SK-N-SH (cell line): ENCODE measurements at regions not wholly inside any gene's neighbourhood (a gene's known extent, or its start where the extent isn't known, plus 50 kb on each side); places are given as distances from the start of the nearest gene placed in this dataset.
A peak's percentile ranks its signal among the peaks of the same experiment; 100 is the strongest.

Source experiments
- CTCF ChIA-PET: fragments of 300-600, 350-600 bp; formaldehyde crosslinking; extraction: SDS; loops from one replicate; lab custom pipeline; 2021; lab: Yijun Ruan, JAX
- POLR2A ChIA-PET: fragments of 350-600 bp; sonication (Branson Sonifier 250); formaldehyde crosslinking; extraction: SDS; loops from one replicate; lab custom pipeline; 2020; ENCODE audit warnings: antibody characterized with exemption, inconsistent platforms; lab: Yijun Ruan, JAX
- DNase-seq: peaks from one replicate; pipeline ENCODE4 v3.0.0; 2012
- H2AFZ ChIP-seq: fragments of 200-600 bp; sonication (generic); 2 replicates; pipeline ENCODE4 v1.8.1; 2016; ENCODE audit warnings: antibody characterized with exemption, mild to moderate bottlenecking, low read depth
- H3F3A ChIP-seq: fragments of 200-600 bp; sonication (generic); replicated peaks from 2 replicates; pipeline ENCODE3; 2016; ENCODE audit warnings: antibody characterized with exemption, mild to moderate bottlenecking; ENCODE audit not compliant: insufficient read depth
- H3K27ac ChIP-seq, 2 experiments: fragments of 200-500 bp in 1 of 2; fragments of 200-600 bp in 1 of 2; sonication (Bioruptor generic) in 1 of 2; sonication (generic), shearing (Covaris generic) in 1 of 2; 2 replicates each; pipeline versions ENCODE4 v1.5.1 to v1.6.1; 2014 to 2016; ENCODE audit warnings: low read depth in 2 of 2, inconsistent platforms in 1 of 2, low read length in 1 of 2, mild to moderate bottlenecking in 1 of 2, mixed read lengths in 1 of 2
- H3K27me3 ChIP-seq: fragments of 200-600 bp; sonication (generic), shearing (Covaris generic); 2 replicates; pipeline ENCODE4 v1.6.1; 2016; ENCODE audit warnings: mixed run types; ENCODE audit not compliant: insufficient read depth
- H3K36me3 ChIP-seq, 2 experiments: fragments of 200-500 bp in 1 of 2; fragments of 200-600 bp in 1 of 2; sonication (Bioruptor generic) in 1 of 2; sonication (generic) in 1 of 2; replicated peaks in 1 of 2; 2 replicates each; pipeline versions ENCODE3 to v1.5.1; 2014 to 2016; ENCODE audit warnings: low read length in 1 of 2, mild to moderate bottlenecking in 1 of 2; ENCODE audit not compliant: insufficient read depth in 2 of 2, control insufficient read depth in 1 of 2
- H3K4me1 ChIP-seq, 2 experiments: fragments of 200-500 bp in 1 of 2; fragments of 200-600 bp in 1 of 2; sonication (Bioruptor generic) in 1 of 2; sonication (generic), shearing (Covaris generic) in 1 of 2; 2 replicates each; pipeline versions ENCODE4 v1.5.1 to v1.6.1; 2014 to 2016; ENCODE audit warnings: low read depth in 1 of 2, low read length in 1 of 2, mixed run types in 1 of 2; ENCODE audit not compliant: insufficient read depth in 2 of 2, control insufficient read depth in 1 of 2
- H3K4me2 ChIP-seq: fragments of 200-600 bp; sonication (generic), shearing (Covaris generic); 2 replicates; pipeline ENCODE4 v1.6.1; 2017; ENCODE audit warnings: mixed run types
- H3K4me3 ChIP-seq, 2 experiments: fragments of 200-500 bp in 1 of 2; fragments of 200-600 bp in 1 of 2; sonication (Bioruptor generic) in 1 of 2; sonication (generic), shearing (Covaris generic) in 1 of 2; 2 replicates each; pipeline versions ENCODE4 v1.5.1 to v1.8.1; 2014 to 2016; ENCODE audit warnings: low read depth in 2 of 2, inconsistent platforms in 1 of 2, low read length in 1 of 2, mild to moderate bottlenecking in 1 of 2, mixed read lengths in 1 of 2, moderate library complexity in 1 of 2
- H3K79me2 ChIP-seq: fragments of 200-600 bp; sonication (generic); 2 replicates; pipeline ENCODE4 v1.8.1; 2017; ENCODE audit warnings: mild to moderate bottlenecking; ENCODE audit not compliant: insufficient read depth
- H3K9ac ChIP-seq: fragments of 200-600 bp; sonication (generic); 2 replicates; pipeline ENCODE4 v1.6.1; 2017; ENCODE audit warnings: mixed run types
- H3K9me2 ChIP-seq: fragments of 200-600 bp; sonication (generic); 2 replicates; pipeline ENCODE4 v1.6.1; 2017; ENCODE audit warnings: mixed run types
- H3K9me3 ChIP-seq: fragments of 200-600 bp; sonication (generic); 2 replicates; pipeline ENCODE4 v1.6.1; 2017; ENCODE audit warnings: mixed run types, mild to moderate bottlenecking, moderate library complexity
- H4K20me1 ChIP-seq: fragments of 200-600 bp; sonication (generic); 2 replicates; pipeline ENCODE4 v1.6.1; 2017; ENCODE audit warnings: mild to moderate bottlenecking, mixed run types; ENCODE audit not compliant: insufficient read depth
- CHD2 ChIP-seq: fragments of 150-350 bp; IDR thresholded peaks from 2 replicates; pipeline ENCODE4 v1.6.1; 2018; ENCODE audit warnings: low read length; ENCODE audit not compliant: partially characterized antibody
- CTCF ChIP-seq: fragments of 200-600 bp; sonication (generic); IDR thresholded peaks from 2 replicates; pipeline ENCODE4 v1.6.1; 2017; ENCODE audit warnings: antibody characterized with exemption, mild to moderate bottlenecking, moderate library complexity
- ELF1 ChIP-seq: IDR thresholded peaks from 2 replicates; pipeline ENCODE4 v1.4.0; 2012
- EP300 ChIP-seq, 2 experiments: IDR thresholded peaks; 2 replicates each; pipeline versions ENCODE4 v1.4.0 to v1.6.1; 2012; ENCODE audit warnings: borderline replicate concordance in 1 of 2, low read depth in 1 of 2, low read length in 1 of 2
- FOXJ3 ChIP-seq: sonication (generic); formaldehyde crosslinking; IDR thresholded peaks from 2 replicates; pipeline ENCODE4 v1.5.1; 2020; ENCODE audit warnings: mild to moderate bottlenecking, missing genetic modification reagents
- JUND ChIP-seq: IDR thresholded peaks from 2 replicates; pipeline ENCODE4 v1.4.0; 2012
- MEF2A ChIP-seq: IDR thresholded peaks from 2 replicates; pipeline ENCODE4 v1.4.0; 2012; ENCODE audit warnings: low read depth, borderline replicate concordance
- MXI1 ChIP-seq: IDR thresholded peaks from 2 replicates; pipeline ENCODE4 v1.6.1; 2012; ENCODE audit warnings: mild to moderate bottlenecking, low read depth, low read length, improper control_type of control experiment
- NRF1 ChIP-seq: IDR thresholded peaks from 2 replicates; pipeline ENCODE4 v1.6.1; 2012; ENCODE audit warnings: low read depth, mild to moderate bottlenecking, low read length
- REST ChIP-seq: IDR thresholded peaks from 2 replicates; pipeline ENCODE4 v1.6.1; 2012; ENCODE audit warnings: mild to moderate bottlenecking, low read depth, low read length, moderate library complexity
- SMC3 ChIP-seq: IDR thresholded peaks from 2 replicates; pipeline ENCODE4 v1.6.1; 2012; ENCODE audit warnings: low read depth, low read length, improper control_type of control experiment
- TAF1 ChIP-seq: IDR thresholded peaks from 2 replicates; pipeline ENCODE4 v1.6.1; 2012; ENCODE audit warnings: low read depth, mild to moderate bottlenecking, low read length, moderate library complexity, borderline replicate concordance
- TEAD4 ChIP-seq: IDR thresholded peaks from 2 replicates; pipeline ENCODE4 v1.4.0; 2012; ENCODE audit warnings: mild to moderate bottlenecking, borderline replicate concordance; ENCODE audit not compliant: insufficient read depth
- USF1 ChIP-seq: IDR thresholded peaks from 2 replicates; pipeline ENCODE4 v1.4.0; 2012; ENCODE audit warnings: low read depth, borderline replicate concordance
- YY1 ChIP-seq: IDR thresholded peaks from 2 replicates; pipeline ENCODE4 v1.4.0; 2012; ENCODE audit warnings: low read depth, mild to moderate bottlenecking
- WGBS: methylation state at CpG from one replicate; pipeline ENCODE4 v1.1.6; 2017; ENCODE audit warnings: low lambda C conversion rate; 5-methylcytosine and 5-hydroxymethylcytosine counted together

GRCh38 chr9:31174681-31175080, 1209.8 kb upstream of the ACO1 start:
- CTCF ChIA-PET, result no interaction called here
- H3K9me3 ChIP-seq, result no peaks in the 10 kb centered on the region; the same call in 1 of the 2 replicates

GRCh38 chr9:31183866-31184265, 1200.6 kb upstream of the ACO1 start:
- no peak overlapping the region for H3K4me3 ChIP-seq
- no peaks in the 10 kb centered on the region for H3K36me3 ChIP-seq
- 90% methylated on average over 2 of the region's 2 CpGs for WGBS
- H3K9ac ChIP-seq, result no peak overlapping the region
- no peak for DNase-seq
- ChIA-PET CTCF (no interaction called here), POLR2A (no interaction called here)
- no peaks in the 10 kb centered on the region for H3K79me2 ChIP-seq
- H3K4me1 ChIP-seq, result no peaks in the 10 kb centered on the region
- no peaks in the 10 kb centered on the region for H4K20me1 ChIP-seq
- no peak overlapping the region for H3K4me2 ChIP-seq
- H3K27ac ChIP-seq, result no peak overlapping the region
- no peaks in the 10 kb centered on the region for H3K27me3 ChIP-seq
- no peak for TF ChIP-seq JUND
- H2AFZ ChIP-seq, result no peak overlapping the region
- H3F3A ChIP-seq, result no peaks in the 10 kb centered on the region
- no peaks in the 10 kb centered on the region for H3K9me2 ChIP-seq
- no peaks in the 10 kb centered on the region; the same call in 1 of the 2 replicates for H3K9me3 ChIP-seq

More at GRCh38 chr9:31174681-31175080, 1209.8 kb upstream of the ACO1 start:
- Histone ChIP-seq H2AFZ (no peak overlapping the region), H3K4me2 (no peak overlapping the region), H3K9me2 (0 out of 2 replicates have a peak, but pooled peaks cover 4% of the 10 kb centered on the region), H3K4me1 (no peaks in the 10 kb centered on the region), H3K27ac (no peak overlapping the region), H3K9ac (no peak overlapping the region), H3F3A (no peaks in the 10 kb centered on the region), H3K79me2 (no peaks in the 10 kb centered on the region), H3K36me3 (no peaks in the 10 kb centered on the region), H3K4me3 (no peak overlapping the region), H3K27me3 (no peaks in the 10 kb centered on the region), H4K20me1 (no peaks in the 10 kb centered on the region)
- TF ChIP-seq REST (no peak), YY1 (no peak)
- 59% methylated on average over 2 of the region's 2 CpGs for WGBS
- no peak for DNase-seq
- POLR2A ChIA-PET, result no interaction called here

GRCh38 chr9:31185831-31186230, 1198.6 kb upstream of the ACO1 start:
- H3K27ac ChIP-seq, result no peak overlapping the region
- H3K27me3 ChIP-seq, result no peaks in the 10 kb centered on the region
- no peaks in the 10 kb centered on the region for H3F3A ChIP-seq
- ChIA-PET CTCF (no interaction called here), POLR2A (no interaction called here)
- H3K9me2 ChIP-seq, result no peaks in the 10 kb centered on the region
- no peaks in the 10 kb centered on the region for H4K20me1 ChIP-seq
- H3K79me2 ChIP-seq, result no peaks in the 10 kb centered on the region
- no peak overlapping the region for H3K4me2 ChIP-seq
- DNase-seq, result no peak
- no peaks in the 10 kb centered on the region for H3K4me1 ChIP-seq
- H3K9me3 ChIP-seq, result no peaks in the 10 kb centered on the region
- H3K36me3 ChIP-seq, result no peaks in the 10 kb centered on the region
- no peak overlapping the region for H3K9ac ChIP-seq
- H3K4me3 ChIP-seq, result no peak overlapping the region
- H2AFZ ChIP-seq, result peak overlapping the region; percentile 30; the same call in 1 of the 2 replicates
- TF ChIP-seq SMC3, result no peak
- TF ChIP-seq FOXJ3 (CRISPR knock-in tag), result no peak
- no peak for TF ChIP-seq TEAD4
- no peak for TF ChIP-seq EP300 (IDR thresholded peaks at IDR 0.05; ENCODE audit: borderline replicate concordance in 1 of 2, low read depth in 1 of 2, low read length in 1 of 2)
- no peak for TF ChIP-seq TAF1
- no peak for TF ChIP-seq JUND
- no peak for TF ChIP-seq ELF1
- no peak for TF ChIP-seq CTCF
- no peak for TF ChIP-seq MEF2A
- no peak for TF ChIP-seq MXI1
- no peak for TF ChIP-seq USF1
- TF ChIP-seq NRF1, result no peak
- TF ChIP-seq CHD2, result no peak
